Hepatocyte (in vitro differentiated cells): ENCODE measurements at regions not wholly inside any gene's neighbourhood (a gene's known extent, or its start where the extent isn't known, plus 50 kb on each side); places are given as distances from the start of the nearest gene placed in this dataset.

Experiments used
- DNase-seq: peaks from one replicate; pipeline ENCODE4 v3.0.0-alpha.2; 2016; ENCODE audit warnings: low spot score
- H2AFZ ChIP-seq: fragments of 200-600 bp; sonication (generic); 2 replicates; pipeline ENCODE4 v1.6.0; 2016; ENCODE audit warnings: antibody characterized with exemption, mild to moderate bottlenecking
- H3K27ac ChIP-seq: fragments of 200-600 bp; sonication (generic); 2 replicates; pipeline ENCODE4 v1.5.1; 2016; ENCODE audit warnings: mild to moderate bottlenecking
- H3K27me3 ChIP-seq: fragments of 200-600 bp; sonication (generic); 2 replicates; pipeline ENCODE4 v1.6.1; 2016
- H3K36me3 ChIP-seq: fragments of 200-600 bp; sonication (generic); replicated peaks from 2 replicates; pipeline ENCODE4 v1.5.1; 2016; ENCODE audit warnings: low read depth; ENCODE audit not compliant: insufficient read depth
- H3K4me1 ChIP-seq: fragments of 200-600 bp; sonication (generic); 2 replicates; pipeline ENCODE4 v1.5.1; 2016; ENCODE audit warnings: mild to moderate bottlenecking, moderate library complexity; ENCODE audit not compliant: insufficient read depth
- H3K4me2 ChIP-seq: fragments of 200-600 bp; sonication (generic); 2 replicates; pipeline ENCODE4 v1.6.0; 2016
- H3K4me3 ChIP-seq: fragments of 200-600 bp; sonication (generic); 2 replicates; pipeline ENCODE4 v1.5.1; 2016; ENCODE audit warnings: mild to moderate bottlenecking
- H3K79me2 ChIP-seq: fragments of 200-600 bp; sonication (generic); 2 replicates; pipeline ENCODE4 v1.6.0; 2017; ENCODE audit warnings: mild to moderate bottlenecking
- H3K9me2 ChIP-seq: fragments of 200-600 bp; sonication (generic); replicated peaks from 2 replicates; pipeline ENCODE4 v1.6.0; 2017; ENCODE audit warnings: mild to moderate bottlenecking; ENCODE audit not compliant: insufficient read depth
- H3K9me3 ChIP-seq: fragments of 200-600 bp; sonication (generic); 2 replicates; pipeline ENCODE4 v1.5.1; 2016; ENCODE audit warnings: low read depth, mild to moderate bottlenecking
- H4K20me1 ChIP-seq: fragments of 200-600 bp; sonication (generic); 2 replicates; pipeline ENCODE4 v1.6.0; 2016; ENCODE audit warnings: mild to moderate bottlenecking; ENCODE audit not compliant: insufficient read depth, poor library complexity, severe bottlenecking
- CTCF ChIP-seq: fragments of 200-600 bp; sonication (generic); IDR thresholded peaks from 2 replicates; pipeline ENCODE4 v1.5.1; 2016; ENCODE audit warnings: antibody characterized with exemption, mild to moderate bottlenecking; ENCODE audit not compliant: poor library complexity
- EZH2 ChIP-seq: fragments of 200-600 bp; sonication (generic); IDR thresholded peaks from 2 replicates; pipeline ENCODE4 v1.6.1; 2016; ENCODE audit warnings: antibody characterized with exemption, mild to moderate bottlenecking, borderline replicate concordance
- EZH2phosphoT487 ChIP-seq: fragments of 200-600 bp; sonication (generic); IDR thresholded peaks from one replicate; pipeline ENCODE4 v1.6.1; 2018; ENCODE audit warnings: antibody characterized with exemption, mild to moderate bottlenecking, low read depth, moderate library complexity; ENCODE audit not compliant: unreplicated experiment, severe bottlenecking
- WGBS: methylation state at CpG from one replicate; pipeline ENCODE4 v1.1.6; 2016; ENCODE audit warnings: low lambda C conversion rate; ENCODE audit errors: missing lambda C conversion rate; 5-methylcytosine and 5-hydroxymethylcytosine counted together

- peak; percentile 6 for DNase-seq
- Histone ChIP-seq H4K20me1 (no peaks in the 10 kb centered on the region), H3K4me3 (no peak overlapping the region), H3K9me2 (no peaks in the 10 kb centered on the region), H3K4me2 (no peak overlapping the region), H2AFZ (no peak overlapping the region), H3K79me2 (no peaks in the 10 kb centered on the region), H3K4me1 (peaks cover 15% of the 10 kb centered on the region), H3K36me3 (no peaks in the 10 kb centered on the region), H3K9me3 (no peaks in the 10 kb centered on the region), H3K27ac (no peak overlapping the region), H3K27me3 (no peaks in the 10 kb centered on the region)
- TF ChIP-seq EZH2phosphoT487, result no peak
- peak; percentile 46 for TF ChIP-seq CTCF
- no peak for TF ChIP-seq EZH2
- 62% methylated on average over 9 of the region's 9 CpGs for WGBS
These were observed 153.4 kb upstream of the POU5F2 start for GRCh38 chr5:93894601-93895354.

DNA sequence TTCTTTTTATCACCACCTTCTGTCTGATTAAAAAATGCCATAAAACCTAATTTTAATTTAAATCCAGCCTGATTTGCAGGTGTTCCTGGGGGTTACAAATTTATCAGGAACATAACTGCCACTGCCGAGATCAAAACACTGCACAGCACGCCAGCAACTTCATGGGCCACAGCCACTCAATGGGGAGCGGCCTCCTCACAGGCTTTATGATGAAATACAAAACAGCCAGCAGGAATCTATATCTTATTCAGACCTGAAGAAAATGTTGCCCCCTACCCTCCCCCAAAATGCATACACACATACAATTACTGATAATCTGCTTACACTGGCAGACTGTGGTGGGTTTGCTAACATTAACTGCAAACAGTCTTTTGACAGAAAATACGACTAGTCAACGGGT is 151.7 kb upstream of the POU5F2 start:
- H3K9me3 ChIP-seq, result no peaks in the 10 kb centered on the region
- 91% methylated on average over 5 of the region's 5 CpGs for WGBS
- H3K27me3 ChIP-seq, result no peaks in the 10 kb centered on the region
- no peak overlapping the region for H3K4me3 ChIP-seq
- no peaks in the 10 kb centered on the region for H3K36me3 ChIP-seq
- peaks cover 15% of the 10 kb centered on the region for H3K4me1 ChIP-seq
- H2AFZ ChIP-seq, result no peak overlapping the region
- no peaks in the 10 kb centered on the region for H3K9me2 ChIP-seq
- TF ChIP-seq EZH2phosphoT487, result no peak
- TF ChIP-seq EZH2, result no peak
- no peak for TF ChIP-seq CTCF
- no peak overlapping the region for H3K4me2 ChIP-seq
- no peaks in the 10 kb centered on the region for H4K20me1 ChIP-seq
- no peak overlapping the region for H3K27ac ChIP-seq
- no peaks in the 10 kb centered on the region for H3K79me2 ChIP-seq
- DNase-seq, result no peak

DNA sequence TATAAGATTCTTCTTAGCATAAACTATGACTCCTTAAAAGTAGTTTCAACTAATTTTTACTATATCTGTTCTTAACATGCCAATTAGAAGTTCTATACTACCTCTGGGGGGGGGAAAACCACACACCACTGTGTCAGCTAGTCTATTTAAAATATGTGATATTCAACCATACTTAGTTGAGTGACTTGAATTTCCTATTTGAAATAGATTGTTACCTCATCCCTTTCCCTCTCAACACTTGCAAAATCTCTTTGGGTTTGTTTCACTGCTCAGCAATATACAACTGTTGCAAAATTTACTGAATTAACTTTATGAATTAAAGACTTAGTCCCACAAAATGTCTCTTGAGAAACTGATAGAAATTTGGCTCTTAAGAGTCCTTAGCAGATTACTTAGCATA is 151.1 kb upstream of the POU5F2 start:
- Histone ChIP-seq H3K36me3 (no peaks in the 10 kb centered on the region), H3K9me3 (no peaks in the 10 kb centered on the region), H3K4me2 (no peak overlapping the region), H2AFZ (no peak overlapping the region), H3K4me1 (peaks cover 15% of the 10 kb centered on the region), H4K20me1 (no peaks in the 10 kb centered on the region), H3K4me3 (no peak overlapping the region), H3K9me2 (no peaks in the 10 kb centered on the region), H3K27ac (no peak overlapping the region), H3K27me3 (no peaks in the 10 kb centered on the region), H3K79me2 (no peaks in the 10 kb centered on the region)
- no peak for TF ChIP-seq CTCF
- TF ChIP-seq EZH2phosphoT487, result no peak
- DNase-seq, result no peak
